ENCODE measurements at regions not wholly inside any gene's neighbourhood (a gene's known extent, or its start where the extent isn't known, plus 50 kb on each side); places are given as distances from the start of the nearest gene placed in this dataset.
"Not testable (repeated sequence)": the region's sequence is repeated elsewhere in the genome, so short reads cannot be mapped to it uniquely, and the experiment has no call there.

DNA sequence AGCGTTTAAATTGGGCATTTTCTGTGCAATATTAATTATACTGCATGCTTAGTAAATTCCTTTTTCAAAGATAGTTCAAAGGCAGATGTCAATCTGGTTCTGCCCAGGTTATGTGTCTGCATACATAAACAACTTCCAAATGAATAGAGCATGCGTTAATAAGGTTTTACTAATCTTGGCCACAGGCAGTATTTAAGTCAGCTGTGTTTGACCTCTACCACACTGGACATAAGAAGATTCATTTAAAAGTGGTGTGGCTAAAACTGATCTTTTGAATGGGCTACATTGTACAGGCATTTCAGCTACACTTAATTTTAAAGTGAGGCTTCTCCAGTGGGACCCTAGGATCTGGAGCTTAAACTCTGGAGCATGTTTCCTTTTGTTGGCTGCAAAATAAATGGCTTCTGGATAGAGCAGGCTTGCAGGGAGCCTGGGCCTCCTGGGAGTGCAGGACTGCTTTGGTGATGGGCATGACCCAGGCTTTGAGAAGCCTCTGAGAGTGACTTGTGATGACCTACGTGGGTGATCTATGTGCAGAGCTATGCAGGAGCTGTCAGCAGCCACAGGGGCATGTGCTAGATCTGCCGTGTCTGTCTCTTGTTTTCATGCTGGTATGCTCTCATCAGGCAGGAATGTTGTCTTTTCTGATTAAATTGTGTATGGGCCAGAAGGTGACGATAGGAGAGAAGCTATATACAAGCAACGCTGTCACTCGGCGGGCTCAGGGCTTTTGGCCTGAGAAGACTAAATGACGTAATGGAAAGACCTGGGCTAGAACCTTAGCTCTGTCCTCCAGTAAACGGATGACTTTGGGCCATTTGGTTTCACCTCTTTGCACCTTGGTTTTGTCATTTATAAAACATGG, 331.2 kb downstream of the QKI start:
- no peak for DNase-seq

DNA sequence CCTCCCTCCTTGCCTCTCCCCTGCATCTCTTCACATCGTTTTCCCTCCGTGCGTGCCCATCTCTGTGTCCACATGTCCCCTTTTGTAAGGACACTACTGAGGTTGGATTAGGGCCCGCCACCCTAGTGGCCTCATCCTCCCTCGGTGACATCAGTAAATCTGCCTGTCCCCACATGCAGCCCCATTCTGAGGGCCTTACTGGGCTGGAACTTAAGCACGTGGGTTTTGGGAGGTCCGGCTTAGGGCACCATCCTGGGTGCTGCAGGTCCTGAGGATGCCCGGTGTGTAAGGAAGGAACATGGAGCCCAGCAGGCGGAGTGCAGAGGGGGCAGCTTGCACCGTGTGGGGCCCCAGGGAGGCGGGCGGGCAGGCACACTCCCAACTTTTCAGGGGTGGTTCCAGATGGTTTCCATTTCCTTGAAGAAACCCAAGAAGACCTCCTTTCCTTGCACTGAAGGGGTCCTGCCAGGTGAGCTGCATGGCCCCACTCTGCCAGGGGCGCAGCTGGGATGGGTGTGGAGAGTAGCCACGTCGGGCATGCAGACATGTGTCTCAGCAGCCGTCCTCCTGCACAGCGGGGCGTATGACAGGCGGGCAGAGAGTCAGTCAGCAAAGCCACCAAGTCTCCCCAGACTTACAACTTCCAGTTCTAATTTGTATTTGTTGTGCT, 329.9 kb downstream of the QKI start:
- DNase-seq = no peak

DNA sequence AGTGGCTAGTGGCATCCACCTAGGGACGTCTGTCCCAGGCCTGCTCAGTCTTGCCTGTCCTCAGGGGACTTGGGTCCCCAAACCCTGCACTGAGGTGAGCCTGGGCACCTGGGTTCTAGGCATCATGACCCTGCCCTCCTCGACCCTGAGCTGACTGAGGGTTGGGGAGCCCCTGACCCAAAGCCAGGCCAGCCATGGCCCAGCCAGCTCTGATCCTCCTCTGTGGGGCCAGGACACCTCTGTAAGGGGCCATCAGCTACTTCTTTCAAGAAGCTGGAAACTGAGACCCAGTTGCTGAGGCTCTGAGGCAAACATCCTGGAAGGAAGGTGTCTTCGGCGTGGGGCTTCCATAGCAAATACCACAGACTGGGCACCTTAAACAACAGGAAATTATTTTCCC, 329.3 kb downstream of the QKI start:
- DNase-seq = no peak

DNA sequence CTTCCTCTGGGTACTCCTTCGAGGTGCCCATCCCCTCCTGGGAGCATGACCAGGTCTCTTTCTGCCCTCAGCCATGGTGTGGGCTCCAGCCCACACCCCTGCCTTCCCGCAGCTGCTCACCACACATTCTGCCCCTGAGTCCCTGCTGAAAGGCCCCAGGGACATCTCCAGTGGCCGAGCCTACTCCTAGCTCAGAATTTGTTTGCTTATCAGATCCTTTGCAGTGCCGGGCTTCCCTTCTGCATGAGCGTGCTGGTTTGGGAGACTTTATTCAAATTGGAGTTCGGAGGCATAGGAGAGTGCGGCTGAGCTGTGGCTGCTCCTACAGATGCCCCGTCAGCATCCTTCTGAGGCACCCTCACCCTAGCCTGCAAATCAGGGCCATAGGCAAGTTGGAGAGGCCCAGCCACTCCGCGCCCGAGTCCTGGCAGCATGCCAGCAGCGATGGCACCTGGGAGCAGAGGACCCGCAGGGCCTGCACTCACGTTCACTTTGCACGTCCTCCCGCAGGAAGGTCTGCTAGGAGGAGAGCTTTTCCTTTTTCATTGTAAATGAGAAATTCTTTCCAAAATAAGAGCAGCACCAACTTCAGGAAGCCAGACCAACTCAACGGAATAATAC, 327.3 kb downstream of the QKI start:
- no peak for DNase-seq

DNA sequence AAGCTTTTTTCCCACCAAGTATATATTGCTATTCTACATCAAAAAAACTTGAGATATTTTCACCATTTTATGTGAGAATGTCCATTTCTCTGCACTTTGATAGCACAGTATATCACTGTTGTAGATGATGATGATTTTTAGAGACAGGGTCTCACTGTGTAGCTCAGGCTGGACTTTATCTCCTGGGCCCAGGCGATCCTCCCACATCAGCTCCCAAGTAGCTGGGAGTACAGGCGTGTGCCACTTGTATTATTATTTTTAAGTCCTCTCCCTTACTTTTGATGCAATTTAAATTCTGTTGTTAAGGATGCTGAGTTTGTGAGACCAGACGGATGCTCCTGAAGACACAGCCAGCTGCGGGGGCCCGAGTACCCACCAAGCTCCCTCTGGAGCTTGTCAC, 326.8 kb downstream of the QKI start:
- no peak for DNase-seq

DNA sequence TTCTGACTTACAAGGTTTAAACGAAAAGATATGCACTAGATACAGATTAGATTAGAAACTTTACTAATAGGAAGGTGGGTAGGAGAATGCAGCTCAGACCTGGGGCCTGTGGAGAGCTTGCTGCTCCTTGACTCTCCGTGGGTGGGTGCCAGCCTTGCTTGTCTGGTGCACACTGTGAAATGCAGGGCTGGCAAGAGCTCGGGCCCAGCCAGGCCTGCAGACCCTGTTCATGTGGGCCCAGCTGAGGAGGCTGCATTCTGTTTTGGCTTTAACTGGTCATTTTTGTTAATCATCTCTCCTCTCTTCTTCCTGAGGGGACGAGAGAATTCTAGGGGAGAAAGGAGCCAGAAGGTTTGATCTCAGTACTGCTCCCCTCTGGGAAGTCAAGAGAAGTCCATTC, 325.4 kb downstream of the QKI start:
- no peak for DNase-seq

DNA sequence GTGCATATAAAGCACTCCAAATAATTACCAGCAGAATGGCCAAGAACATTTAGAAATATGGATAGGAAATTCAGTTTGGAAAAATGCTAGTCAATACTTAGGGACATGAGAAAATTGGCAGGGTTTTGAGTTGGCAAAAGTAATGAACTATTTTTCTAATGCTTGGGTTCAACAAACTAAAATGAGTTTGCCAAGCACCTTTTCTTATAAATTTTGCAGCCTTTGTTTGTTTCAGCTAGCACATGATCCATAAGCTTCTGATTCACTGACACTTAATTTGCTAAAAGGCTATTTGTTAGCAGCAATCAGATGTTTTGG, 324.8 kb downstream of the QKI start:
- DNase-seq = no peak

DNA sequence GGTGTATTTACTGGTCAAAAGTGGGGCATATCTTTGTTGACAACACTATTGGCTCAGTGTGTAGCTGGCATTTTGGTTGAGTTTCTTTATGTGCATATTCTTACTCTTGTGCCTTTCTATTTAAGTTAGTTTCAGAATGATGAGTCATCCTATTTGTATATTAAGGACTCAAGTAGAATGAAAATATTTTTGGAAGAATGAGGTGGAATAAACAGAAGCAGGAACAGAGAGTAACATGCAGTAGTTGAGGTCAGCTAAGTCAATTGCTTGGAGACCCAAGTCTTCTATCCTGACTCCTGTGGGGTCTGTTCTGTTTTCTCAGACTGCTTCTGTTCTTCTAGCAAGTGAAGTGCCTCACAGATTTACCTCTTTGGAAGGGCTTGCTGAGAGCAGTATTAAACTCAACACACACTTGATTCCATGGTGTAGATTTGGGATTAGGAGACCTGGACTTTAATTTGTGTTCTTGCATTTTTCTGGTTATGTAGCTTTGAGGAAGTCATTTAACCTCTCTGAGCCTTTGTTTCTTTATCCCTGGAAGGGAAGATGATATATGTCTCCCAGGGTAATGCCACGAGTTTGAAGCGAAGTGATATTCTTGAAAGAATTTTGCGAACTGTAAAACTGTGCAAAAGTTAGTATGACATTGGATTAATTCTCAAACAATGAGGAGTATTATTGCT, 324.3 kb downstream of the QKI start:
- no peak for DNase-seq

DNA sequence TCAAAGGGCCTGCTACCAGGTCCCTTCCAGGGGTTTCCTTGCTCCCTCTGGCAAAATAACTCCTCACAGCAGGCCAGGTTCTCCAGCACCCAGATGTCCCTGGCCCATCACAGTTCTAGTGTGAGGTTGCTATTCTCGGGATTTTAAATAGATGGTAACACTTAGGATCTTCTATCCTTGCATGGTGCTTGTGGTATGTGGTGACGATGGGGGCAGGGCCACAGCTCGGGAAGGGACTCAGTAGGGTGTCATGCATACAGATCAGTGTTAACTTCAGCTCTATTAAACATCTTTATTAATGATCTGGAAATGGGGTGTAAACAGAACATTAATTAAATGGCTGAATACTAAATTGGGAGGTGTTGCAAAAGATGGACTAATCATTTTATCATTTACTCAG, 323.8 kb downstream of the QKI start:
- DNase-seq = no peak

DNA sequence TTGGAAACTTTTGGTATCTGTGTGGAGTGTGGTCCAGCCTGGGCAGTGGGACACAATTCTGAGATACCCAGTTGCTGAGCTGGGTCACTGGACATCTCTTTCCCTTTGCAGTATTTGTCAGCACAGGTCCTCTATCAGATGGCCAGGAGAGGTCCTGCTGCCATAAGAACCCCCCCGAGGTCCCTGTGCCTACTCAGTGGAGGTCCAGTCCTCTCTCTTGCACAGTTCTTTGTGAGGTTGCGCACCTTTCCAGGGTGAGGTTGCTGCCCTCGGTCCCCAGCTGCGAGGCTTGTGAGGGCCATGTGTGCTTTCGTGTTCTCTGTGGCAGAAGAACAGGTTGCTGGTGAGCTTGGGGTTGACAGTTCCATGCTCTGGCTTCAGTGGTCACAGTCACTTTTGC, 320.6 kb downstream of the QKI start:
- DNase-seq = no peak

DNA sequence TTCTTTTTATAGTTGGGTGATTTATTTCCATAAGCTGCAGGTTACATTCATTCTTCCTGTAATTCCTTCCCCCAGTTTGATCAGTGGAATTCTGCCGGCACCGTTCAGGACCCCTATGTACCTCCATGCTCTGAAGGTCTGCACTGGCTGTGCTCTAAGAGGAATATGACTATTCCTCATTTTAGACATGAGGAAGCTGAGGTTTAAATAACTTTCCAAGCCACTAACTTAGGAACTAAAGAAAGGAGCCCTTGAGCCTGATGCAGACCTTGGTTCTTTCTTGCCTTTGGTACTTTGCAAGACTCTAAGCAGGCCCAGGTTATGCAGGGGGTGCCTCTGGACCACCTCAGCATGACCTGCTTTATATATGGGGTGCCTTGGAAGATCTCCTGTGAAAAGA, 318.5 kb downstream of the QKI start:
- no peak for DNase-seq

DNA sequence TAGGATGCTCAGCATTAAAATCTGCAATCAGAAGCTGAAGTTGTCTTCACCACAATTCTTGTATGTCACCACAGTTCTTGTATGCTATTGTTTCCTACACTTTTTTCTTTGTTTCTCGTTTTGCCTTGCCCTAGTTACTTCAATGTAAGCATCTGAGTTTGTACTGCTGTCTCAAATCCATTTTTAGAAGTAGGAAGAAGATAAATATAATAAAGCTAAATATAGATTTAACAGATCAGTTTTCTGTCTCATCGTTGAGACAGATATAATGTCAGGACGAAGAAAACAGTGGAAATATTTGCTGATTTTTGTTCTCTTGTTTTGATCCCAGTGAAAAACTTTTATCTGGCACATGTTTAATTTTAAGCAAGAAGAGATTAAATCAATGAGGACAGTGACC, 318.0 kb downstream of the QKI start:
- no peak for DNase-seq

DNA sequence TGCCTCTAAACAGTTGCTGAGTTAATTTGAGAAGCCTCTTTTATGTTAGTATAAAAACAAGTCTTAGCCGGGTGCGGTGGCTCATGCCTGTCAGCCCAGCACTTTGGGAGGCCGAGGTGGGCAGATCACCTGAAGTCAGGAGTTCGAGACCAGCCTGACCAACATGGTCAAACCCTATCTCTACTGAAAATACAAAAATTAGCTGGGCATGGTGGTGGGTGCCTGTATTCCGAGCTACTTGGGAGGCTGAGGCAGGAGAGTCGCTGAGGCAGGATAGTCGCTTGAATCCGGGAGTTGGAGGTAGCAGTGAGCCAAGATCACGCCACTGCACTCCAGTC, 317.5 kb downstream of the QKI start:
- DNase-seq = not testable (repeated sequence)

DNA sequence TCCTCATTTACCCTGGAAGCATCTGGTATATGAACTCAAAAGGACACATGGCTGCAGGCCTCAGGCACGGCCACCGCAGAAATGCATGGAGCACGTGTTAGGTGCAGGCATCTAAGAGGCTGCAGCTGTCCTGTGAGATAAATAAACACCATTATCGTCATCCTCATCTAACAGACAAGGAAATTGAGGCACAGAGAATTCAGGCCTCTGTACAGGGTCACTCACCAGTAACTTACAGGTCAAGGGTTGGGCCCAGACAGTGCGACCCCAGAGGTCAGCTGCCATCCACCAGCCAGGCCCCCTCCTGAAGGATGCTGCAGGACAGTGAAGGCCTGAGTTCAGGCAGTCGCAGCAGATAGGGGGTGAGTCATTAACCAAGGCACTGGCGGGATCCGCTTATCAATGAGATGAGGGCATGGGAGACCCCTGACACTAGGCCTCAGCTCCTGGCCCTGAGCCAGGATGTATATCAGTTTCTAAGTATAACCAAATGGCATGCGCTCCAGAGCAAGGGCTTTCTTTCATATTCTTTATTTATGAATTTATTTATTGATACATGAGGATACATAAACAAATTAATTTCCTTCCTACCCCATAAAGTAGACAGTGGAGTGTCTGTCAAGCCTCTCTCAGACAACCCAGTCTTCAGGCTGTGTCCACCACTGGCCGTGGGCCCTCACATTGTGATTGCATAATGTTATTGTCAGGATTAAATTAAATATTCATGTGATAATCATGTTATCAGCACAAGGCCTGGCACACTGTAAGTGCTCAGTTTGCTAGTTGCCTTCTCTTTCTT, 316.9 kb downstream of the QKI start:
- no peak for DNase-seq

DNA sequence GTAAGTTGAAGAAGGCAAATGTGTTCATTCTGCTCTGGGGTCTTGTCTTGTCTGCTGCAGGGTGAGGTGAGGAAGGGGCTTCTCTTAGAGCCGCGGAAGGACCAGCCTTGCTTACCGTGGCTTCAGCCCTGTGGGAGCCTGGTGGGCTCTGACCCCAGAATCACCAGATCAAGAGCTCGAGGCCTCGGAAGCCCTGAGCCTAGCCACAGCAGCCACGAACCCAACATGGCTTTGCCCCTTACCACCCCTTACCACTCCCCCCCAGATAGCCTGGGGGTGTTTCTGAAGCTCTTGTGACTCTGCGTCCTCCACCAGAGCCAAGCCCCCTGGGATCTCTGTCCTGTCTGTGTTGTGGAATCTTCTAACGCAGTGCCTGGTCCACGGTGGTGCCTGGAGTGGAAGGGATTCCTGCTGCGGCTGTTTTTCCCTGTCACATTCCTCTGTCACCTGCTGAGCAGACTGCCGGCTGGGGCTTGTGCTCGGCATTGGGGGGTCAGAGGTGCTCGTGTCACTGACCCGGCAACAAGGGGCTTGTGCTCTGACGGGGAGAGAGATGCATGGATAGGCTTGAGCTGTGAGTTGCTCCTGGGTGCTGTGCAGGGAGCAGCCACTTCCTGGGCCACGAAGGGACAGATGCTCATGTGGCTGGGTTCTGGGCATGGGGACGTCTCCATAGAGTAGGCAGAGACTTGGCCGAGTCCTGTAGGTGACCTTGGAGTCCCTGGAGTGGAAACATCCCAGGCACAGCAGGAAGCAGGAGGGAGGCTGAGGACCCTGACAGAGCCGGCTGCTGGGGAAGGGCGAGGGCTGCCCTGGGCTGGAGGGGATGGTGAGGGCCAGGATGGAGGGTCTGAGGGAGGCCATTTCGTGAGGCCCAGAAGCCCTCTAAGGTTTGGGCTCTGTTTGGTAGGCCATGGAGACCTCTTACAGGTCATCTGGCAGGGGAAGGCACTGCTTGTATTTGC, 316.0 kb downstream of the QKI start:
- no peak for DNase-seq

DNA sequence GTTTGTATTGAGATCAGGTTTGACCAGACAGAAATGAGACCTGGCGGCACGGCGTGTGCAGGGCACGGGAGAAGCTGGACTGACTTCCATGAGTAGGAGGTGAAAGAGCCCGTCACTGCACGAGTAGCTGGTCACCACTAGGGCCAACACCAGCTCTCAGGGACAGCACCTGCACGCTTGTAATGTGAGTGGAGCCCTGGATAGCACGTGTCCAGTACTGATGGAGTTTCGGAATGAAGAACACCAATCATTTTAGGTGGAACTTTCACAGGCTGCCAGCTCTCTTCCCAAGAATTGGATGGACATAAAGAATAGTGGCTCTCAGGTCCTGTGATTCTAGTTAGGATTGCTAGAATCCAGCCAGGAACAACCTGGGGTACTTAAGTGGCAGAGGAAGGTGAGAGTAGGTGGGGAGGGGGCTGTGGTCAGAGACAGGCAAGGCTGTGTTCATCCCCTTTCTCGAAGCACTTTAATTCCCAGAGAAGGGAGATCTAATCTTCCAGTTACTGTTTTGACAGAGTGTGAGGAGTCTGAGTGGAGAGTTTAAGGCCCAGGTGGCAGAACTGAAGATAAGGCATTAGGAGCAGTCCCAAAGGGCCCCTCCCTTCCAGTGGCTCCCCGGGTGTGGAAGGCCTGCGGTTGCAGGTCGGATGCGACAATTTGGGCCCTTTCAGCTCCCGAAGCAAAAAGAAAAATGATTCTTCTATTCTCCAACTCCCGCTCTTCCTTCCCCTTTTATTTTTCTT, 314.8 kb downstream of the QKI start:
- DNase-seq = no peak

DNA sequence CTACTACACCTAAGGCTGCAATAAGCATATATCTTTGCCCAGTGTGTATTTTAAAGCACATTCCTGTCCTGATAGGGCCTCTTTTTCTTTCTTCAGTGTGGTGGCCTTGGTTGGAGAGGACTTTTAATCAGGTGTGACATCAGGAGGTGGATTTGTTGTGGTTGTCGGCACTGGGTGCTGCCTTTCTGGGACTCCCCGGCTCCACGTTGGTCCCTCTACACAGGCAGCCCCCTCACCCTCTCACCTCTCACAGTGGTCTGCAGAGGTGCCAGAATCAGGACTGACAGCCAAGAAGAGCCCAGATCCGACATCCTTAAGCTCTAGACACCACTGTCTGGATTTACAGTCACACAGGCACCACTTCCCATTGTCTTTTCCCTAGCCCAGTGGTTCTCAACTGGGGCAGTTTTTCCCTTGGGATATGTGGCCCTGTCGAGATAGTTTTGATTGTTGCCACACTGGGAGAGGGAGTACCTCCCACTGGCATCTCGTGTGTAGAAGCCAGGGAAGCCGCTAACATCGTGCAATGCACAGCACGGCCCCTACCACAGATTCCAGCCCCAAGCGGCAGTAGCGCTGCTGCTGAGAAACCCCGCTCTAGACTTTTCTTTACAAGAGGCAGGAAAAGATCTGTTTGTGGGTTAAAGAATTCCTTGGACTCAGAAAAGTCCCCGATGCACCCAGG, 314.1 kb downstream of the QKI start:
- DNase-seq = no peak

DNA sequence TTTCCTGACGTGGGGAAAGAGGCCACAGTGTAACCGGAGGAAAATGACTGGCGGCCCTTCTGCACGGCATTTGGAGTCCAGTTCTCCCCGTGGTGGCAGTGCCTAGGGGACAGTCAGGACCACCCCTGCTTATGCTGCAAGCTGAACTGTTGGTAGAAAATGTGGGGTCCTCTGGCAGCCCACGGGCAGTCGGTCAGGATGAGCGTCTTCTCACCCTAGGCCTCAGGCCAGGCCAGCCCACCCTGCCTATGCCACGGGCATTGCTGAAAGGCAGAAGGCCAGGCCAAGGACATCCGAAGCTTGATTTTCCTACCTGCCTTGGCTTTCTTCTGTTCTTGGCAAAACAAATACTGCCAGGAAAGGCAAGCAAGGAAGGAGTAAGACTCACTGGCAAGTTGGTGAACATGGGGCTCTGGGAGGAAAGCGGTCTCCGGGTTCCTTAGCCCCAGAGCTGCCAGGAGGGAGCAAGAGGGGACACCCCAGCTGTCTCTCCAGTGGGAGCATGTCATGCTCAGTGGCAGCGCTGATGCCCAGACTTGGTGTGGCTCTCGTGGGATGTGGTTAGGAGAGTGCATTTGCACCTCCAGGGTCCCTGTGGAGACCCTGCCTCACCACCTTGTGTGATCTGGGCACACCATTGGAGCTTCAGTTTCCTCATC, 311.6 kb downstream of the QKI start:
- no peak for DNase-seq

DNA sequence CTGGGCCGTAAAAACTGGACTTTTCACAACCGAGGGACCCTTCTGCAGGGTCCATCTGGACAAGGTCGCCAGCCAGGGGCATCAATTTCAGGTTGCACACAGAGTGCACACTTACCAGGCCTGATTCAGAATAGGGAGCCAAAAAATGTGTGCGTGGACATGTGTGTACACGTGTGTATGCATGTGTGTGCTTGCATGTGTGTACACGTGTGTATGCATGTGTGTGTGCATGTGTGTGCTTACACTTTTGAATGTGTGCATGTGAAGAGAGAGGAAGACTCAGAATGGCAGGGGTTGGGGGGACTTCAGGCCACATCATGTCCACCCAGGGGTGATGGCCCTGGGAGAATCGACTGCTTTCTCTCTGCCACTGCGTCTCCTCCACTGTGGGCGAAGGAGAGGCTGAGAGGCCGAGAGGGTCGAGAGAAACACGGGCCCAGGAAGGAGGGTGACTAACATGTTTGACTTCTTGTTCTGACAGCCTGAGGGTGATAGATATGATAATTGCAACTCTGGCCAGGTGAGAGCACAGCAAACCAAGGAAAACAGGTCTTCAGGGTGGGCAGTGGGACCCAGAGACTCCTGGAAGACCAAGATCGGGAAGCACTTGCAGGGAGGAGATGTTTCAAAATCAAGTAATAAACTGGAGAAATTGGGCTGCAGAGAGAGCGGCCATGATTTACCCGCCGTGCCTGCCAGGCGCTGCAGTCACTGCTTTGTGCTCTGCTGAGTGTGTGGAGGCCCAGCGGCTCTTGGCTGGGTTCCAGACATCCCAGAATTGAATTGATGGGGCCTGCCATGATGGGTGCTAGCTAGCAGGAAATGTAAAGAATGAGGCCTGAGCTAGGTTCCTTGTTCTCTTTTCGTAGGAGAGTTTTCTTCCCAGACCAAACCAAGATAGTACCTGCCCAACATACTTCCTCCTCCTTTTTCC, 310.8 kb downstream of the QKI start:
- no peak for DNase-seq
